RWPE1 (cell line): ENCODE measurements at regions not wholly inside any gene's neighbourhood (a gene's known extent, or its start where the extent isn't known, plus 50 kb on each side); places are given as distances from the start of the nearest gene placed in this dataset.
A peak's percentile ranks its signal among the peaks of the same experiment; 100 is the strongest.
"Not testable (repeated sequence)": the region's sequence is repeated elsewhere in the genome, so short reads cannot be mapped to it uniquely, and the experiment has no call there.

ENCODE experiments used
- CTCF ChIA-PET: fragments of 350-600 bp; sonication (Branson Sonifier 250); formaldehyde crosslinking; extraction: SDS; loops from one replicate; lab custom pipeline; 2021; lab: Yijun Ruan, JAX
- POLR2A ChIA-PET: fragments of 400-600 bp; formaldehyde crosslinking; extraction: SDS; loops from one replicate; lab custom pipeline; 2020; ENCODE audit warnings: antibody characterized with exemption; ENCODE audit not compliant: low non-redundant PET; lab: Yijun Ruan, JAX
- DNase-seq: peaks from one replicate; pipeline ENCODE4 v3.0.0; 2012; ENCODE audit warnings: low spot score
- H3K27ac ChIP-seq: fragments of 450-650 bp; 2 replicates; pipeline ENCODE4 v1.5.1; 2017
- CTCF ChIP-seq: fragments of 450-650 bp; conservative IDR thresholded peaks from 2 replicates; pipeline ENCODE4 v1.5.1; 2017; ENCODE audit warnings: low read depth, mild to moderate bottlenecking

GRCh38 chr9:6142799-6143454 is 72.7 kb upstream of the IL33 start:
- DNase-seq: no peak
- CTCF ChIA-PET: no interaction called here
- POLR2A ChIA-PET: no interaction called here
- H3K27ac ChIP-seq: no peak overlapping the region
- TF ChIP-seq CTCF: no peak

DNA sequence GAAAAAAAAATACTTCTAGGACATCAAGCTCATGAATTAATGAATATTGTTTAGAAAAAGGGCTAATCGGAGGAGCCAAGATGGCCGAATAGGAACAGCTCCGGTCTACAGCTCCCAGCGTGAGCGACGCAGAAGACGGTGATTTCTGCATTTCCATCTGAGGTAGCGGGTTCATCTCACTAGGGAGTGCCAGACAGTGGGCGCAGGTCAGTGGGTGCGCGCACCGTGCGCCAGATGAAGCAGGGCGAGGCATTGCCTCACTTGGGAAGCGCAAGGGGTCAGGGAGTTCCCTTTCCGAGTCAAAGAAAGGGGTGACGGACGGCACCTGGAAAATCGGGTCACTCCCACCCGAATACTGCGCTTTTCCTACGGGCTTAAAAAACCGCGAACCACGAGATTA is 79.8 kb upstream of the IL33 start:
- CTCF ChIA-PET, POLR2A ChIA-PET, H3K27ac ChIP-seq, DNase-seq: not testable (repeated sequence)

- DNase-seq: peak; percentile 33
- no peak for TF ChIP-seq CTCF
- ChIA-PET CTCF (interaction anchor here (0.6 kb wide), 1 partner anchor 273 kb away, joined by 3 read pairs; no protein-coding TSS in a partner anchor), POLR2A (no interaction called here)
- H3K27ac ChIP-seq: no peak overlapping the region
Observed at GRCh38 chr9:6134661-6135180, 80.9 kb upstream of the IL33 start.

DNA sequence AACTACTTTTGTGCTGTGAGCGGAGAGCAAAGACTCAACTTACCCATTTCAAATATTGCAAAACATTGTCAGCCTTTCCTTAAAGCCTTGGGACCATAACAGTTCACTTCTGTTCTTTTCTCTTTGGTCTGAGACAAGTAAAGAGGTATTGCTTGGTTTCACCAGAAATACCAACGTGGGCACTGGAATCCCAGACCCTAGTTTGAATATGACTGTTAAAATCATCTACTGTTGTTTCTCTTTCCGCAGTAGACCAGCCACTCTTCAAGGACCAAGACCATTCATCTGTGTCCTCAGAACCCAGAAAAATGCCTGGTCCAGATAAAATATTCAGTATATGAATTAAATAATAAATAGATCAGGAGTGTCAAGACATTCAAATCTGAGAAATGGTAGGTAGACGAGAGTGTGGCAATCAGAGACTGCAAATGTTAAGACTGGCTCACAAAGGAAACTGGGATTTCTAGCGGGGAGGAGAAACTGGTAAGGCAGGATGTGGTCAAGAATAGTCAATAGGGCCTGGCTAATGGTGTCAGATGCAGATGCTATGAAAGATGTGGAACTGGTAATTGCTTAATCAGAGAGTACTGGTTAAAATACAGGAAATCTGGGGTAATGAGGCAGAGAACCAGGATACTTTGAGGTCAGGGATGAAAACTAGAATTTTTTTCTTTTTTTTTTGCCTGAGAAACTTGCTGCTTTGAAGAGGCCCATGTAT is 82.1 kb upstream of the IL33 start:
- no peak overlapping the region for H3K27ac ChIP-seq
- CTCF ChIA-PET: no interaction called here
- POLR2A ChIA-PET: no interaction called here
- TF ChIP-seq CTCF: no peak
- DNase-seq: peak; percentile 32

GRCh38 chr9:6132650-6133049 is 83.0 kb upstream of the IL33 start:
- no peak overlapping the region for H3K27ac ChIP-seq
- CTCF ChIA-PET: no interaction called here
- POLR2A ChIA-PET: no interaction called here
- no peak for TF ChIP-seq CTCF
- no peak for DNase-seq

- CTCF ChIA-PET: no interaction called here
- H3K27ac ChIP-seq: no peak overlapping the region
- no peak for TF ChIP-seq CTCF
- POLR2A ChIA-PET: no interaction called here
- DNase-seq: no peak
Observed at GRCh38 chr9:6128030-6128429, 87.6 kb upstream of the IL33 start.

DNA sequence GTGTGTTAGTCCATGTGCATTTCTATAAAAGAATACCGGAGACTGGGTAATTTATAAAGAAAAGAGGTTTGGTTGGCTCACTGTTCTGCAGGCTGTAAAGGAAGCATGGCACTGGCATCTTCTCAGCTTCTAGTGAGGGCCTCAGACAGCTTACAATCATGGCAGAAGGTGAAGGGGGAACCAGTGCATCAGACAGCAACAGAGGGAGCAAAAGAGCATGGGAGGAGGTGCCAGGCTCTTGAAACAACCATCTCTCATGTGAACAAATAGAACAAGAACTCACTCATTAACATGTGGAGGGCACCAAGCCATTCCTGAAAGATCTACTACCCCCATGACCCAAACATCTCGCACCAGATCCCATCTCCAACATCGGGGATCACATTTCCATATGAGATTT is 89.2 kb upstream of the IL33 start:
- DNase-seq: no peak
- CTCF ChIA-PET: no interaction called here
- POLR2A ChIA-PET: no interaction called here
- no peak overlapping the region for H3K27ac ChIP-seq
- TF ChIP-seq CTCF: no peak
